Dermis blood vessel endothelial cell (primary cell): ENCODE measurements at regions not wholly inside any gene's neighbourhood (a gene's known extent, or its start where the extent isn't known, plus 50 kb on each side); places are given as distances from the start of the nearest gene placed in this dataset.

ENCODE experiments used
- DNase-seq: peaks from one replicate; pipeline ENCODE4 v3.0.0; 2010

DNA sequence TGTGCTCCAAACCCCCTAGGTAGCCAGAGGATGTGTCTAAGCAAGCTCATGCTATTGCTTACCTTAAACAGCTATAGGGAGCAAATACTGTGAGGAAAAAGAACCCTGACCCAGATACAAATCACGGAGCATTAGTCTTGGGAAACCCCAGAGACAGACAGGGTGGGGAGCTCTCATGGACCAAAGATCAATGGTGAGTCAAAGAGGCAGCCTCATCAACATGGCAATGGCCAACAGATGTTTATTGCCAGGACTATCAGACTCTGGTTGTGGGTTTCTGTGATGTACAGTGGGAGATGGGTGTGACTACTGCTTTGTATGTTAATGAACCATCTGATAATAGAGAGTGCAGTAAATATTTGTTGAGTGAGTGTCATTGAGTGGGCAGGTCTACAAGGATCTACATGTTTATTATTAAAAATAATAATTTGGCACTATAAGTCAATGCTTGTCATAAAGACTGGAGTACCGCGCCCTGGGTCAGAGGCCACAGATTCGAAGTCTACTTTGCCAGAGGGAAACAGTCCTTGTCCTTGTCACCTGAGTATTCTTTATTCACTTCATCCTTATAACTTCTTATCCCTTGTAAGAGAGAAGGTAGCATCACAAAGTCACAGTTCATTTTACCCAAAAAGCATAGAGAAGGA, 56.5 kb upstream of the RAI14 start:
- no peak for DNase-seq

- no peak for DNase-seq
These were observed 56.0 kb upstream of the RAI14 start for GRCh38 chr5:34600118-34600493.

- no peak for DNase-seq
These were observed 52.8 kb upstream of the RAI14 start for GRCh38 chr5:34603378-34603777.

GRCh38 chr5:34604119-34604675, 51.9 kb upstream of the RAI14 start:
- DNase-seq, result no peak

- no peak for DNase-seq
These were observed 50.0 kb upstream of the RAI14 start for GRCh38 chr5:34606101-34606500.
